BLaER1 treated with 17β-estradiol and CSF1 and Interleukin-3, amounts not matched to agents 10 nM and 100 nM (cell line): ENCODE measurements at regions not wholly inside any gene's neighbourhood (a gene's known extent, or its start where the extent isn't known, plus 50 kb on each side); places are given as distances from the start of the nearest gene placed in this dataset.
"Not testable (repeated sequence)": the region's sequence is repeated elsewhere in the genome, so short reads cannot be mapped to it uniquely, and the experiment has no call there.

Experiments used
- H3K27ac ChIP-seq, 11 experiments: shearing (Covaris generic); formaldehyde crosslinking; 2 replicates each; pipeline ENCODE4 v1.8.1; 2022
- H3K27me3 ChIP-seq, 11 experiments: shearing (Covaris generic); formaldehyde crosslinking; 2 replicates each; pipeline ENCODE4 v1.8.1; 2022
- H3K36me3 ChIP-seq, 11 experiments: shearing (Covaris generic); formaldehyde crosslinking; 2 replicates each; pipeline ENCODE4 v1.8.1; 2022
- H3K4me1 ChIP-seq, 10 experiments: shearing (Covaris generic); formaldehyde crosslinking; 2 replicates each; pipeline ENCODE4 v1.8.1; 2022
- H3K4me2 ChIP-seq, 11 experiments: shearing (Covaris generic); formaldehyde crosslinking; 2 replicates each; pipeline ENCODE4 v1.8.1; 2022
- H3K4me3 ChIP-seq, 10 experiments: shearing (Covaris generic); formaldehyde crosslinking; 2 replicates each; pipeline ENCODE4 v1.8.1; 2022
- H3K9ac ChIP-seq, 11 experiments: shearing (Covaris generic); formaldehyde crosslinking; 2 replicates each; pipeline ENCODE4 v1.8.1; 2022
- H3K9me3 ChIP-seq, 11 experiments: shearing (Covaris generic); formaldehyde crosslinking; replicated peaks in 1 of 11; 2 replicates each; pipeline ENCODE4 v1.8.1; 2022
- H4K20me1 ChIP-seq, 11 experiments: shearing (Covaris generic); formaldehyde crosslinking; 2 replicates each; pipeline ENCODE4 v1.8.1; 2022
- Cebpa-rat ChIP-seq, 11 experiments: shearing (Covaris generic); IDR thresholded peaks; 2 replicates each; pipeline ENCODE4 v1.8.1; 2022

GRCh38 chr2:49861821-49862220 lies 707.5 kb upstream of the FSHR start:
- Histone ChIP-seq H3K36me3 (no peaks in the 10 kb centered on the region), H3K4me1 (0 out of 20 replicates have a peak, but pooled peaks cover 0 to 3% (median 0%) of the 10 kb centered on the region in 10 experiments), H3K9ac (no peak overlapping the region), H3K27me3 (no peaks in the 10 kb centered on the region), H3K4me2 (no peak overlapping the region), H3K9me3 (no peaks in the 10 kb centered on the region), H3K27ac (no peak overlapping the region), H3K4me3 (no peak overlapping the region), H4K20me1 (no peaks in the 10 kb centered on the region)
- TF ChIP-seq Cebpa-rat (IDR thresholded peaks at IDR 0.05): no peak

DNA sequence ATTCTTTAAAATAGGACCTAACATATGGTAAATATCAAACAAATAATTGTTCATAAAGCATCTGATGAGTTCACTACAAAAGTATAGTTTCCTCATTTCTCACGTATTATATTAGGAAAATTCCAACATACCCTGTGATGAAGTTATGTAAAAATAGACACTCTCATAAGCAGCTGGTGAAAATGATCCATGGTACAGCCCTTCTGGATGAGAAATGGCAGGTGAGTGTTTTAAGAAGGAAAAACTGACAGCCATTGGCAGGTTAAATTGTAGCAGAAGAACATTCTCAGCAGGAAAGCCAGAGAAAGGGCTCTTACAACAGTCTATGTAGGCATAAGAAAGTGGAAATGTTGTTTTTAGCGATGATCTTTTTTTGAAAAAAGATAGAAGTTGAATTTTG lies 706.5 kb upstream of the FSHR start:
- Histone ChIP-seq H3K27me3 (no peaks in the 10 kb centered on the region), H3K36me3 (no peaks in the 10 kb centered on the region), H3K9ac (no peak overlapping the region), H4K20me1 (no peaks in the 10 kb centered on the region), H3K9me3 (no peaks in the 10 kb centered on the region), H3K27ac (no peak overlapping the region), H3K4me3 (no peak overlapping the region), H3K4me1 (0 out of 20 replicates have a peak, but pooled peaks cover 0 to 3% (median 0%) of the 10 kb centered on the region in 10 experiments), H3K4me2 (no peak overlapping the region)
- TF ChIP-seq Cebpa-rat (IDR thresholded peaks at IDR 0.05): no peak

DNA sequence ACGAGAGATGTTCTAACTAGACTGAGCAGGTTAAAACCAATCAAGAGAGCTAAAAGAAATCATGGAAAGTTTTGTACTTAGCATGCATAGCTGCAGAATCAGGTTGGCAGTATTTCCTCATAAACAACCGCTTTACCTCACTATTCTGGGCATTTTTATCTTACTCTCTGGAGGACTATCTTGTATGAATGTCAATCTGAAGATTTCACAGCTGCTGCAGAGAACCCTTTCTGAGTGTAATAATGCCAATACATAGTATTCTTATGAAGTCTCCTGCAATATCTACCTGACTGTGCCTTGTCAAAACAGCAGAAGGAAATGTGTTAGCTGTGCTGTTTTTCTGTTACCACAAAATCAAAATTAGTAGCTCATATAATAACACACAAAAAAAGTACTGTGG lies 705.9 kb upstream of the FSHR start:
- Histone ChIP-seq H3K27me3 (no peaks in the 10 kb centered on the region), H3K4me2 (no peak overlapping the region), H3K9ac (no peak overlapping the region), H3K9me3 (no peaks in the 10 kb centered on the region), H3K27ac (no peak overlapping the region), H3K36me3 (no peaks in the 10 kb centered on the region), H4K20me1 (no peaks in the 10 kb centered on the region), H3K4me1 (0 out of 20 replicates have a peak, but pooled peaks cover 0 to 3% (median 0%) of the 10 kb centered on the region in 10 experiments), H3K4me3 (no peak overlapping the region)
- TF ChIP-seq Cebpa-rat (IDR thresholded peaks at IDR 0.05): no peak

DNA sequence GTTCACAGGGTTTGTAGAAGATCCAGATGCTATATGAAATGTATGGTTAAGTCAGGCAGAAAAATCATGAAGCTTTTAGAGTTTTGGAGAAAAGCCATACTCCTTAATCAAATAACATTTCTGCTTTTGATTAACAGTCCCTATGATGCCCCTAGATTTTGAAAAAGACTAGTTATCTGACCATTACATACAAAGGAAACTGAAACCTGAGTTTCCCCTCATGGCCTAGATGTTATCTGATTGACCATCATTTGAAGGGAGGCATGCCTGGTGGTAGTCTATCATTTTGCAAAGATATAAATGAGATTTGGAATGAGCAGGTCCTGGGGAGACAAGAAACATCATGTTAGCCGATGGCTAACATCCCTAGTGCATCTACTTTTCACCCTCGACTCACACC lies 704.3 kb upstream of the FSHR start:
- Histone ChIP-seq H3K27ac (no peak overlapping the region), H3K27me3 (no peaks in the 10 kb centered on the region), H3K36me3 (no peaks in the 10 kb centered on the region), H3K9me3 (no peaks in the 10 kb centered on the region), H3K4me3 (no peak overlapping the region), H3K9ac (no peak overlapping the region), H4K20me1 (no peaks in the 10 kb centered on the region), H3K4me1 (0 out of 20 replicates have a peak, but pooled peaks cover 0 to 3% (median 0%) of the 10 kb centered on the region in 10 experiments), H3K4me2 (no peak overlapping the region)
- no peak for TF ChIP-seq Cebpa-rat (IDR thresholded peaks at IDR 0.05)

GRCh38 chr2:49858113-49858490 lies 703.8 kb upstream of the FSHR start:
- no peaks in the 10 kb centered on the region for H4K20me1 ChIP-seq
- no peak overlapping the region for H3K9ac ChIP-seq
- H3K27ac ChIP-seq: no peak overlapping the region
- TF ChIP-seq Cebpa-rat (IDR thresholded peaks at IDR 0.05): no peak
- H3K27me3 ChIP-seq: no peaks in the 10 kb centered on the region
- no peaks in the 10 kb centered on the region for H3K9me3 ChIP-seq
- no peaks in the 10 kb centered on the region for H3K36me3 ChIP-seq
- H3K4me1 ChIP-seq: 0 out of 20 replicates have a peak, but pooled peaks cover 0 to 3% (median 0%) of the 10 kb centered on the region in 10 experiments
- H3K4me3 ChIP-seq: no peak overlapping the region
- H3K4me2 ChIP-seq: no peak overlapping the region

GRCh38 chr2:49857371-49858112 lies 703.2 kb upstream of the FSHR start:
- no peak overlapping the region for H3K4me2 ChIP-seq
- H3K9ac ChIP-seq: no peak overlapping the region
- no peak for TF ChIP-seq Cebpa-rat (IDR thresholded peaks at IDR 0.05)
- no peaks in the 10 kb centered on the region for H3K27me3 ChIP-seq
- H3K36me3 ChIP-seq: no peaks in the 10 kb centered on the region
- H3K4me3 ChIP-seq: no peak overlapping the region
- no peaks in the 10 kb centered on the region for H3K9me3 ChIP-seq
- H3K4me1 ChIP-seq: 0 out of 20 replicates have a peak, but pooled peaks cover 0 to 1% (median 0%) of the 10 kb centered on the region in 10 experiments
- no peak overlapping the region for H3K27ac ChIP-seq
- H4K20me1 ChIP-seq: no peaks in the 10 kb centered on the region

- TF ChIP-seq Cebpa-rat (IDR thresholded peaks at IDR 0.05): no peak
- no peak overlapping the region for H3K9ac ChIP-seq
- no peak overlapping the region for H3K27ac ChIP-seq
- H3K36me3 ChIP-seq: no peaks in the 10 kb centered on the region
- no peaks in the 10 kb centered on the region for H3K27me3 ChIP-seq
- no peak overlapping the region for H3K4me2 ChIP-seq
- H3K4me1 ChIP-seq: no peaks in the 10 kb centered on the region
- H4K20me1 ChIP-seq: no peaks in the 10 kb centered on the region
- H3K9me3 ChIP-seq: peaks cover 0 to 10% (median 0%) of the 10 kb centered on the region in 11 experiments; a peak in 7 of 22 replicates
- no peak overlapping the region for H3K4me3 ChIP-seq
Measured at GRCh38 chr2:49845671-49846070, 691.4 kb upstream of the FSHR start.

GRCh38 chr2:49845021-49845420 lies 690.7 kb upstream of the FSHR start:
- no peak for TF ChIP-seq Cebpa-rat (IDR thresholded peaks at IDR 0.05)
- Histone ChIP-seq H3K27ac (no peak overlapping the region), H3K4me1 (no peaks in the 10 kb centered on the region), H3K27me3 (no peaks in the 10 kb centered on the region), H4K20me1 (no peaks in the 10 kb centered on the region), H3K4me3 (no peak overlapping the region), H3K36me3 (no peaks in the 10 kb centered on the region), H3K4me2 (no peak overlapping the region), H3K9me3 (peaks cover 0 to 10% (median 0%) of the 10 kb centered on the region in 11 experiments; a peak in 7 of 22 replicates), H3K9ac (no peak overlapping the region)

DNA sequence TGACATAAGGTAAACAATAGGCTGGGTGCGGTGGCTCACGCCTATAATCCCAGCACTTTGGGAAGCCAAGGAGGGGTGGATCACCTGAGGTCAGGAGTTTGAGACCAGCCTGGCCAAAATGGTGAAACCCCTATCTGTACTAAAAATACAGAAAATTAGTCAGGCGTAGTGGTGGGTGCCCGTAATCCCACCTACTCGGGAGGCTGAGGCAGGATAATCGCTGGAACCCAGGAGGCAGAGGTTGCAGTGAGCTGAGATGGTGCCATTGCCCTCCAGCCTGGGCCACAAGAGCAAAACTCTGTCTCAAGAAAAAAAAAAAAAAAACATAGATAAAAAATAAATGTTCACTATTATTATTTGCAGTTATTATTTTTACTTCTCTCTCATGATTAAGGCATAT lies 689.8 kb upstream of the FSHR start:
- not testable (repeated sequence) for H3K4me2 ChIP-seq, H3K36me3 ChIP-seq, H3K9ac ChIP-seq, H4K20me1 ChIP-seq, H3K27me3 ChIP-seq, H3K27ac ChIP-seq, H3K4me3 ChIP-seq, H3K4me1 ChIP-seq
- peaks cover 0 to 10% (median 0%) of the 10 kb centered on the region in 11 experiments; a peak in 7 of 22 replicates for H3K9me3 ChIP-seq

- H3K27me3 ChIP-seq: no peaks in the 10 kb centered on the region
- peaks cover 0 to 10% (median 0%) of the 10 kb centered on the region in 11 experiments; a peak in 7 of 22 replicates for H3K9me3 ChIP-seq
- H3K27ac ChIP-seq: no peak overlapping the region
- H3K4me1 ChIP-seq: no peaks in the 10 kb centered on the region
- H3K9ac ChIP-seq: no peak overlapping the region
- no peaks in the 10 kb centered on the region for H4K20me1 ChIP-seq
- no peak overlapping the region for H3K4me2 ChIP-seq
- no peaks in the 10 kb centered on the region for H3K36me3 ChIP-seq
- no peak overlapping the region for H3K4me3 ChIP-seq
- TF ChIP-seq Cebpa-rat (IDR thresholded peaks at IDR 0.05): no peak
Measured at GRCh38 chr2:49843314-49843713, 689.0 kb upstream of the FSHR start.
